Stomach (tissue), 4 donors: ENCODE measurements at regions not wholly inside any gene's neighbourhood (a gene's known extent, or its start where the extent isn't known, plus 50 kb on each side); places are given as distances from the start of the nearest gene placed in this dataset.

ENCODE experiments used
- EP300 ChIP-seq: sonication (generic); formaldehyde crosslinking; IDR thresholded peaks from one replicate; pipeline ENCODE4 v1.6.1; 2017; ENCODE audit warnings: antibody characterized with exemption
- POLR2A ChIP-seq, 4 donors: fragments of 450-650 bp; IDR thresholded peaks; one replicate each; pipeline ENCODE4 v1.6.1; 2016; ENCODE audit warnings: antibody characterized with exemption in 4 of 4, control low read depth in 2 of 4, mild to moderate bottlenecking in 1 of 4, moderate library complexity in 1 of 4
- POLR2AphosphoS5 ChIP-seq, 3 donors: sonication (generic); formaldehyde crosslinking; IDR thresholded peaks; one replicate each; pipeline ENCODE4 v1.6.1; 2016; ENCODE audit warnings: antibody characterized with exemption in 3 of 3
- TF ChIP-seq, protein P1 (sequence below), 7 experiments: fragments of 450-650 bp in 4 of 7; fragments of 200-600 bp in 3 of 7; sonication (generic) in 3 of 7; IDR thresholded peaks; one replicate each; pipeline ENCODE4 v1.5.1; 2016 to 2019; ENCODE audit warnings: antibody characterized with exemption in 7 of 7, control low read depth in 2 of 7, mild to moderate bottlenecking in 1 of 7

DNA sequence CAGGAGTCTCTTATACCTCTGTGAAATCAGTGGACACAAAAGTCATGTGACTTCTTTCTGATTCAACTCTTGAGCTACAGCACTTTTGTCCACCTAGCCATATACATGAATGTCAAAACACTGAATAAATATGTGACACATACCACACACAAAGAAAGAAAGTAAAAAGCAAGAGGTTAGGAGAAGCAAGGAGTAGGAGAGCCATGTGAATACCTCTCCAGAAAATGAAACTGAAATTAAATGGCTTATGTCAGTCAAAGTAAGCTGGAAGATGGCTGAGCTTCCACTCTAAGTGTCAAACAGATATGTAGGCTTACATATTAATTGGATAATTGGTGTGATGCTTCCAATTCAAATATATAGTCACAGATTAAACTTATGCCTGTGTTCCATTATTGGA, 1050.5 kb downstream of the BCL11A start:
- no peak for TF ChIP-seq POLR2AphosphoS5 (IDR thresholded peaks at IDR 0.05)
- TF ChIP-seq POLR2A (IDR thresholded peaks at IDR 0.05), result no peak
- TF ChIP-seq, protein P1, sequence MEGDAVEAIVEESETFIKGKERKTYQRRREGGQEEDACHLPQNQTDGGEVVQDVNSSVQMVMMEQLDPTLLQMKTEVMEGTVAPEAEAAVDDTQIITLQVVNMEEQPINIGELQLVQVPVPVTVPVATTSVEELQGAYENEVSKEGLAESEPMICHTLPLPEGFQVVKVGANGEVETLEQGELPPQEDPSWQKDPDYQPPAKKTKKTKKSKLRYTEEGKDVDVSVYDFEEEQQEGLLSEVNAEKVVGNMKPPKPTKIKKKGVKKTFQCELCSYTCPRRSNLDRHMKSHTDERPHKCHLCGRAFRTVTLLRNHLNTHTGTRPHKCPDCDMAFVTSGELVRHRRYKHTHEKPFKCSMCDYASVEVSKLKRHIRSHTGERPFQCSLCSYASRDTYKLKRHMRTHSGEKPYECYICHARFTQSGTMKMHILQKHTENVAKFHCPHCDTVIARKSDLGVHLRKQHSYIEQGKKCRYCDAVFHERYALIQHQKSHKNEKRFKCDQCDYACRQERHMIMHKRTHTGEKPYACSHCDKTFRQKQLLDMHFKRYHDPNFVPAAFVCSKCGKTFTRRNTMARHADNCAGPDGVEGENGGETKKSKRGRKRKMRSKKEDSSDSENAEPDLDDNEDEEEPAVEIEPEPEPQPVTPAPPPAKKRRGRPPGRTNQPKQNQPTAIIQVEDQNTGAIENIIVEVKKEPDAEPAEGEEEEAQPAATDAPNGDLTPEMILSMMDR (IDR thresholded peaks at IDR 0.05), result no peak
- no peak for TF ChIP-seq EP300
